Stimulated activated CD8-positive, alpha-beta memory T cell treated with anti-CD3 and anti-CD28 coated beads, Interleukin-7, amount 100 ng/mL, for 24 hours (primary cell): ENCODE measurements at regions not wholly inside any gene's neighbourhood (a gene's known extent, or its start where the extent isn't known, plus 50 kb on each side); places are given as distances from the start of the nearest gene placed in this dataset.

Experiments used
- DNase-seq: peaks from one replicate; pipeline ENCODE4 v3.0.0-alpha.2; 2020; ENCODE audit warnings: low read depth

DNA sequence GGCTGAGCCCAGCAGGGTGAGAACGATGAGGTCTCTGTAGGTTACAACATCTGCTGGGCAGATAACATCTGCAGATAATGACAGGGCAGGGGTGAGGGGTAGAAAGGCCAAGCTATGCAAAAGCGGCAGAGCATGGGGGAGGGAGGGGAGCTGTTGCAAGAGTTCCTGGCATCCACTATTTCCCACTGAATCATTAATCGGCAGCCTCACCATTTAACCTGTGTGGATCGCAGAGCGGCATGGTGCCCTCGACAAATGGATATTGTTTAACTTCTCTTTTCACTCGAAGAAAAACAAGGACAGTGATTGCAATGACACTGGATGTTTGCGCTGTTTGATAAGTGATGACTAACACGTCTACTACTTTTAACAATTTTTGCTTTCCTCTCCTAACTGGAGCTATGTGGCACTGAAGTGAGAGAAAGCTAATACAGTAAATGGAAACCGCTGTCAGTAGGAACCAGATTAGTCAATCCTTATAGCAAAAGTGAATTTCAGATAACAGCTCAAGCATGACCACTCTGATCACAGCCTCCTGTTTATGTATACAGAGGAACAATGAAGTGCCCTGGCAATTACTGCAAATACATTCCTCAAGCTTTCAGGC lies 381.5 kb downstream of the TFAP2A start:
- DNase-seq: no peak

DNA sequence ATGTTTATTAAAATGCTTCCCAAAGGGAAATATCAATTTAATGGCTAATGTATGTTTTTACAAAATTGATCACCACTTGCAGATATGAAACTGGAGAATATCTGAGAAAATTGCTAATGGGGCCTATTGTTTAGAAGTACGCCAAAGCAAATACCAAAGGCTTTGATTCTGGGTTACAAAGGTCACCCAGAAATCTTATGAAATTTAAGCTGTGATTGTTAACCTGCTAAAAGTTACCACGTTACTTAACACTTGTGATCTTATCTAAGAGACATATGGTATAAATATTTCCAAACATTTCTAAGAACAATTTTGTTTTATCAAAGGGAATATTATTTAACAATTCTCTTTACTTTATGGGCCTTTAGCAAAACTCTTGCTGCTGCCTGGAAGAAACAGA lies 383.3 kb downstream of the TFAP2A start:
- no peak for DNase-seq

DNA sequence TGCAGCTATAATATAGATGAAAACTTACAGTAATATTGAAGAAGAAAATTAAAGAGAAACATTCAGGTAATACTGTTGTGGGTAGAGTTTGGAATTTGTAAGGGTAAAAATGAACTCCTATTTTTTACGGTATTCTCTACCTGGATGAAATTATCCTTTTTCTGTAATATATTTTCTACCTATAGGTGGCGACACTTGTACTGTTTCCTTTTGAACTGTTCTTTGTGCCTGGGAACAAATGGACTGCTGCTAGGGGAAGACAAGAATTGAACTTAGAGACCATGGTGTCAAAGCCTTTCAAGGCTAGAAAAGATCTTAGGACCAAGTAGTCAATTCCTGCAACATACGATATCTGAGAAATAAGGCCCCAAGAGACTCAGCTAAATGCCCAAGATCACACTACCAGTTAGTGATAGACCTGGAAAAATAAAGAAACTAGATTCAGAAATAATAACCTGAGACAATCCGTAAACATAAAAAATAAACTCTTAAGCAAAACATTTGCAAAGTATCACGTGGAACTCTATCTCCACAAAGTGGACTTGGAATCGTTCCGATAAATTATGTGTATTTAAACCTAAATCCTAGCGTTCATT lies 383.8 kb downstream of the TFAP2A start:
- no peak for DNase-seq

DNA sequence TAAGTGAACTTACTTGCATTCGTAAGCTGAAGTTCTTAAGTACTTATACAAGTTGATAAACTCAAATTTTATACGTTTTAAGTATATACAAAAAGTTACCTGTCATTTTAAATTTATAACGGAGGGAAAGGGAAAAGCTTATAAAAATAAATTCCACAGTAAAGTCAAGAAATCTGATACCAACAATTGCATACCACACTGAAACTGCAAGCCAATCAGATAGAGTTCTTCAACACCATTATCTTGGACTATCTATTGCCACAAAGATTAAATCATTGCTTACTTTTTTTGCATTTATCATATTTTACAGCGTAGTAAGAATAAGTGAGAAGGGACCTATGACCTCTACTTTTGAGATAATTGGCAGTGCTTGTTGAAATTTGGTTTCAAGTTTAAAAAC lies 386.7 kb downstream of the TFAP2A start:
- DNase-seq: no peak

DNA sequence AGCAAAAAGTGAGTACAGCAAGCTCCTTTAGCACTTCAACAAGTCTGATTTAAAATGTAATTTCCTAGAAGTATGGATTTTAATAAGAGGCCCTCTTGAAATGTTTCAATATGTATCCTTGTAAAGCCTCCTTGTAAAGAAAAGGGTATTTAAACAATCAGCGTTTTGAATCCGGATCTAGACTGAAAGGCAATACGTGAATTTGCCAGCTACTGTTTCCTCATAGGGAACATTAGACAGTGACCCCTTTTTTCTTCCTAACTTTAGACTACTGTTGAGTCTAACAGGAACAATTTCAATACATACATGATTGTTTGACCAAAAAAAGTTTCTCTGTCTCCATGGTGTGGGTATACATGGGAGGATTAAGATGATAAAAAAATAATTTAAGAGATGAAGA lies 395.0 kb downstream of the TFAP2A start:
- DNase-seq: no peak

DNA sequence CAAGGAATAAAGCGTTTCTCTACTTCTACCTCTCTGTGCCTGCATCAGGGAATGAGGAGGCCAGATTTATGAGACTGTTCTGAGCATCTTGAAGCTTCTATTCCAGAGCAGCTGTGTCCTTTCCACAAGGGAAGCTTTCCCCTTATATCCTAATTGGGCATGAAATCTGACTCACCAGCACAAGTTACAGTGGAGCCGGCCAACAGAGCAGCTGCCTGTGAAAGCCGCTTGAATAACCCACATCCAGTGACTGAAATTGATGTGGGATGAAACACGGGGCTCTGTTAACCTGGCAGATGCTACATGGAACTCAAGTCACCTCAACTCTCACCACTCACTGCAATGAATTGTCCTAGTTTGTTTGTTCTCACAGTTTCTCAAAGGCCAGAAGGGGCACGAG lies 400.3 kb downstream of the TFAP2A start:
- DNase-seq: no peak

DNA sequence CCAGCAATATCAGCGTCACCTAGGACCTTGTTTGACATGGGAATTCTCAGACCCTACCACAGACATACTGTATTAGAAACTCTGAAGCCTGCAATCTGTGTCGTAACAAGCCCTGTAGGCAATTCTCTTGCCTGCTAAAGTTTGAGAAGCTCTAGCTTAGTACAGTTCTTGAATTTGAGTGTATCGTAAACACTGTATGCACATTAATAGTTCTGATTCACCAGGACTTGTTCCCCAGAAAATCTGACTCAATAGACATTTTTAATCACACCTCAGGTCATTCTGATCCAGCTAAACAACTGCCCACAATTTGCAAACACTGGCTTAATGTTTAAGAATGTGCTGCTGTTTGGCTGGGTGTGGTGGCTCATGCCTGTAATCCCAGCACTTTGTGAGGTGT lies 414.3 kb downstream of the TFAP2A start:
- DNase-seq: no peak

DNA sequence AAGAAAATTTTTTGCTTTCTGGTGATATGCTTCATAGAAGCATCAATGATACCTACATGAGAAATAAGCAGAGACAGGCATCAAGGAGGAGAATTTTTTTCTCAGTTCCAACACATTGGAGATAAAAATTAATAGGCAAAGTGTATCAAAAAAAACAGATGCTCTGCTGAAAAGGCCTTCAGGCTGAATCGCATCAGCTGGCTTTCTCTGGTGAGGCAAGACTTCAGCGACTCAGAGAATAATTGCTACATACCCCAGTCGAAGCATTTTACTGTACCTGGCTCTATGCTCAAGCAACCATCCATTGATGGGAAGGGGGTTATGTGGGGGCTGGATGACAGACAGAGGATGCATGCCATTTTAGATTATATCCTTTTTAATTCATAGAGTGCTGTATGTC lies 415.1 kb downstream of the TFAP2A start:
- DNase-seq: no peak

DNA sequence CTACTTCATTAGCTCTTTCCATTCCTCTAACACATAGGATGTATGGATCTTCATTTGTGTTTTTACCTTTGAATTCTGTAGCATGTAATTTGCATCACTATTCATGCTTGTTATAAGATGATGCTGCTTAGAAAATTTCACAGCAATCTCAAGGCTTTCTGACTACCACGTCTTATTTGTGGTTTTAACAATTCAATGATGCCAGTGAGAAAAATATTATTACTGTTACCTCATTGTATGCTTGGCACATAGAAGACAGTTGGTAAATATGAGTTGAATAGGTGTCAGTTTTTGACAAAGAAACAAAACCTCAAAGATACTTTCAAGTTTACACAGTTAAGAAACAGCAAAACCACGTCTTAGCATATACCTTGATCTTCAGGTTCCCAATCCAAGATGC lies 428.6 kb downstream of the TFAP2A start:
- DNase-seq: no peak

DNA sequence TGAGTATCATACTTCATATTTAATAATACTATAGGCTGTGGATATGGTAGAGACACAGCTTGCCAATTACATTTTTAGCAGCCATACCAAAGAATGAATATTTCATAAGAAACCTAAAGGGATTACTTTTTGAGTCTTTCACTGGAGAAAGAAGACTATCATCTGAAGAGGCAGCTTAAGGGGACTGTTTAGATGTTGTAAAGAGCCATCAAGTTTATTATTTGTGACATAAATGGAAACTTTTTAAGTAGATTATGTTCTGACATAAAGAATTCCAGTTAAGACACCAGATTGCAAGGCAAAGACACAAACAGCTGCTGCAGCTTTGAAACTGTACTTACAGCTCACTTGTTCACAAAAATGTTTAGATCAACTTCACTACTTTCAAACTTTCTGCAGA lies 429.4 kb downstream of the TFAP2A start:
- no peak for DNase-seq

DNA sequence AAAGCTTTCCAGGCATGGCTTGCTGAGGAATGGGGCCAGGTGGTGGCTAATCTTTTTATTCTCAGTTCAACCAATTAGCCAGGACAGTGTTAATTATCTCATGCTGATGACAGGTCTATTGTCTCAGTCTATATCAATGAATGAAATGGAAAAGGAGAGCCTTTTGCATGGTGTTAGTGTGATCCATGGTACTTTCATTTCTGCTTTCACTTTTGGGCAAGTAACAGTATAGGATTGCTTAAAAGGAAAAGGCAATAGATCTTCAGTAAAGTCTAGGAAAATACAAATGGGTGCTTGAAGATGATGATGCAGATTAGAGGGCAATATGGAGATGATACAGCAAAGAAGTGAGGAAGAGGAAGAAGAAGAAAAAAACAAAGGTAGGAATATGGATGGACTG lies 430.3 kb downstream of the TFAP2A start:
- DNase-seq: no peak

DNA sequence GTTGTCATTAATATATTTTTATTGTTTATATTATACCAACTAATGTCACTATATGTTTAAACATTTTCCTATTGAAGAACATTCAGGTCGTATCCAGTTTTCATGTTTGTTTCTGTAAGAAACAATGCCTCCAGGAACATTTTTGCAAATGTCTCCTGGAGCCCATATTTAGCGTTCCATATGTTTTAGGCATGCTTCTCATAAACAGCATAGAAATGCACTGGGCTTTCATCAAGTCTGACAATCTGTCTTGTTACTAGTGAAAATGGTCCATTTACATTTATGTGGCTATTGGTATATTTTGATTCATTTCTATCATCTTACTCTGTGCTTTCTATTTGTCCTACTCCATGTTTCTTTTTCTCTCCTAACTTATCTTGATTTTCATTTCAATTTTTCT lies 431.7 kb downstream of the TFAP2A start:
- DNase-seq: no peak

DNA sequence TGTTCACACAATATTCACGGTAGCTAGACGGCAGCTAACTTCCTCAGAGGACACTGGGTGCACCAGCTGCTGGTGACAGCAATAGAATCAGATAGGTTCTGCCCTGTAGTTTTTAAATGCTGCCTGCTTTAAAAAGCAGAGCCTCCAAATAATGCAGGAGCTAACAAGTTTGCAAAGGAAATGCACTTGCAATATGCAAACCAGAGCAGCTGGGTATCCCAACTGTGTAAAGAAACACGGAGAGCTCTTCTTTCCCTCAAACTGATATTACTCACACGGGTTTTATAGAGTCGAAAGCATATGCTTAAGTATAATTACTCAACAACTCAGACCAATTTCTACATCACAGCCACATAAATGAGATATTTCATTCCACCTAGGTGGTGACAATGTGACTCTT lies 432.7 kb downstream of the TFAP2A start:
- no peak for DNase-seq

DNA sequence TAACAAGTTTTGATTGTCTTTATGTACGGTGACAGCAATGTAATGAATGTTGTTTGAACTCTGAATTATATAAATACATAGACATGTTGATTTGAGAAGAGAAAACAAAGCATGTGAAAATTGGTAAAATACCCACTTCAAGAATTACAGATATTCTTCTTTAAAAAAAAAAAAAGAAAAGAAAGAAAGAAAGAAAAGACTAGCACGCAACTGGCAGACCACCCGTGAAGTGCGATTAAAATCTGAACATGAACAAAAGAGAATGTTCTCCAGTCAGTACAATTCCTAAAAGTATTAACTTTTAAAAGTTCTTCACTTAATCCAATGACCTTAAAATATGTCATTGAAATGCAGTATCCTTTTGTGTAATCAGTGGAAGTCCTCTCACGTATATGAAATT lies 434.9 kb downstream of the TFAP2A start:
- no peak for DNase-seq

DNA sequence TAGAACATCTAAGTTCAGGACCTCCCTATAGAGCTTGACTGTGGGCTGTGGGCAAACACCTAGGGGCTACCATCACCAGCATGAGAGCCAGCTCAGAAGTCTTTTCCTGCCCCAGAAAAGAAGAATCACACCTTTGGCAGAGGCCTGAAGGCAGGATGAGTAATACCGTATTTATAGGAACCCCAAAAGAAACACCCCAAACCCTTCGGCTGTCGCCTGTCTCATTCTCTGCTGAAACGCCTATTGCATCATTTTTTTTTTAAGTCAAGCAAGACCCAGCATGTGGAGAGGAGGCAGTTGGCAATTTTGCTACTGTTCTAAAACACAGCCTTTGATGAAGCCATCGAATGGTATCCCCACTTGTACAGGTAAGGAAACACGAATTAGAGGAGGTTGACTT lies 436.4 kb downstream of the TFAP2A start:
- no peak for DNase-seq

DNA sequence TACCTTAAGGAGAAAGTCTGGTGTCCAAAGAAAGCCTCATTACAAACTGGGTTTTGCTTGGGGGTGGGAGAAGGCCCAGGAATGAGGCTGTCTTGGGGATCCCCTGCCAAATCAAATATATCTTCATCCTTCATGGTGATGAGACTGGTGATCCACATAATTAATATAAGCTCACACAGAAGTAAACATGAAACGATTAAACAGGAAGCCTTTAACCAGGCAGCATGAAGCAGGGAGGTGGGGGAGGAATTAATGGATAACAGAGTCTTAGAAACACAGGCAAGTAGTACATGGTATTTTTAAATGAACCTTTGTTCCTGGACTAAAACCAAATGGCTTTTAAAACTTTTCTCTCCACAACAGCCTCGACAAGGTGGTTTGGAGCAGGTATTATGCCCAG lies 437.5 kb downstream of the TFAP2A start:
- no peak for DNase-seq

DNA sequence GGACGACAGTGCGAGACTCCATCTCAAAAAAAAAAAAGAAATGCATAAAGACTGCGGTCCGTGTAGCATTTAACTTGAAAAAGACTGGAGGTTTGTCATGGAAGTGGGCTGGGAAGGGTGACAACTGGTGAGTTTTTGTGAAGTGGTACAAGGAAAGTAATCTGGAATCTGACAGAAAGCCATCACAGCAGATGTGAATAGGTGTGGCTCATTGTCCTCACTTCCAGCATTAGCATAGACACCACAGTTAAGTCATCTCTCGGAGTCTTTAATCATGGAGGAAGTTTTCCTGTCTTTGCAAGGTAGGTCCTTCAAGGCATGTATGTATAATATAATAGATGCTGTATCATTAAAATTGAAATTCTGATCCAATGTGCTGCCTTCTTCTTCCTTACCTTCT lies 453.2 kb downstream of the TFAP2A start:
- DNase-seq: no peak

DNA sequence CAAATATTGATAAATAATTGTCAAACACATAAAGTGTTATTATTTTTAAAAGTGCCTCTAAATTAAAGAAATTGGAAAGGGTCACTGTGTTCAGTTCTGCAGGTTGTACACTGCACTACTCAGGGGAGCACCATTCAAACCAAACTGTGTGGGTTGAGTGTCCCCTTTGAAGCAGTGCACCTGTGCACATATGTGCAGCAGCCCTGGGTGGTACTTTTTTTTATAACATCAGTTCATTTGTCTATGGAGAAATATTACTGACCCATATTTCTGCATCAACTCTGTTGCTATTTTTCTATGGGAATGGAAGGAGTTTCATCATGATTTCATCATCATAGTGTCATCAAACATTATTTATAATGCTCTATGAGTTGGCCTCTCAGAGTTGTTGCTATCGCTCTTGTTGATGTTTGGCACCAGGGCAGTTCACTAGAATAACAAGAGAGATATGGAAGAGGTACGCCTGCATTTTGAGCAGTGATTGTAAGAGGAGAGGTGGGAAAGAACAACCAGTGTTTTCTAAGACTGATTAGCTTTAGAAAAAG lies 457.6 kb downstream of the TFAP2A start:
- DNase-seq: no peak

DNA sequence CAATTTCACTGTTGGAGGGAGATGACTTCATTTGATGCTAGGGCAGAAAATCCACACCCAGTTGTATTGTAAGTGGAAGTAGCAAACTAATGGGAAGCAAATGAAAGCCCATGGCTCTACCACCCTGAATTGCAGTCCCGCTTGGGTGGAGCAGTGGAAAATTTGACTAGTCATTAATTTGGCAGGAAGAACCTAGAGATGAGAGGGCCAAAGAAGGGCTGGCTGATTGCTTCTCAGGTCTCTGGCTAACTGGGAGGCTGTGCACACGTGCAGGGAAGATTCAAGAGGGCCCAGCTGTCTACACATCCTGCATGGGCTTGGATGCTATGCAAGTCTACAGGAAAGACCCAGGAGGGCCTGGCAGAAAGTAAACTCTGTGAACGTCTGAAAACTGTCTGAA lies 466.2 kb downstream of the TFAP2A start:
- no peak for DNase-seq

DNA sequence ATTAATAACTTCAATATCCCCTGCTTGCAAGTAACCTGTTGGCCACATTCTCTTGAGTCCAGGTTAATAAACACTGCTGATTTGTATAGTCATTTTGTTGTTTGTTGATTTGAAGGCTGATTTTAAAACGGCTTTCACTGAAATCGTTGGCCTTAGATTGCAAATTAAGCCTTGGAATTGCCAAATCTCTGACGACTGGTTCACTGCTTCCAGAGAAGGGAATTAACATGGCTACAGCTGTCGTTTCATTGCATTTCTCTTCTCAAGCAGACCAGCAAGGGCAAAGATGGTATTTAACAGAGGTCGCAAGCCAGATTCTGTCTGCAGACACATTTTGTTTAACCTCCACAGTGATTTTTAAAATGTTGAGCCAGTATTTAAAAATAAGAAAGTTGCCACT lies 470.9 kb downstream of the TFAP2A start:
- DNase-seq: no peak

DNA sequence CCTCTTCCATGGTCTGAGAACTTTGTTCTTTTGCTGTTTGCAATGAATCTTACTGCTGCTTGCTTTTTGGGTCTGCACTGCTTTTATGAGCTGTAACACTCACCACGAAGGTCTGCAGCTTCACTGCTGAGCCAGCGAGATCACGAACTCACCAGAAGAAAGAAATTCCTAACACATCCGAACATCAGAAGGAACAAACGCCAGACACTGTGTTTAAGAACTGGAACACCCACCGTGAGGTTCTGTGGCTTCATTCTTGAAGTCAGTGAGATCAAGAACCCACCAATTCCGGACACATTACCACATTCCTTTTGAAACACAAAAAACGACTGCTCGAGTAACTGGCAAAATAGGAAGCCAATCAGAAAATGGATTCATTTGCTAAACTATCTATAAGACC lies 471.8 kb downstream of the TFAP2A start:
- no peak for DNase-seq

DNA sequence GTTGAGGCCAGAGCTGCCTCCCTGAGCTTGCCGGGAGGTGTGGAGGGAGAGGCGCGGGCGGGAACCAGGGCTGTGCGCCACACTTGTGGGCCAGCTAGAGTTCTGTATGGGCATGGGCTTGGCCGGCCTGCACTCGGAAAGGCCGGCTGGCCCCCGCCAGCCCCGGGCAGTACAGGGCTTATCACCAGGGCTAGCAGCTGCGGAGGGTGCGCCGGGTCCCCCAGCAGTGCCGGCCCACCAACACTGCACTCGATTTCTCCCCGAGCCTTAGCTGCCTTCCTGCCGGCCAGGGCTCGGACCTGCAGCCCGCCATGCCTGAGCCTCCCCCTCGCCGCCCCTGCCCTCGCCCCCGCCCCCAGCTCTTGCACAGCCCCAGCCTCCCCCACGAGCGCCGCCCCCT lies 472.7 kb downstream of the TFAP2A start:
- no peak for DNase-seq

DNA sequence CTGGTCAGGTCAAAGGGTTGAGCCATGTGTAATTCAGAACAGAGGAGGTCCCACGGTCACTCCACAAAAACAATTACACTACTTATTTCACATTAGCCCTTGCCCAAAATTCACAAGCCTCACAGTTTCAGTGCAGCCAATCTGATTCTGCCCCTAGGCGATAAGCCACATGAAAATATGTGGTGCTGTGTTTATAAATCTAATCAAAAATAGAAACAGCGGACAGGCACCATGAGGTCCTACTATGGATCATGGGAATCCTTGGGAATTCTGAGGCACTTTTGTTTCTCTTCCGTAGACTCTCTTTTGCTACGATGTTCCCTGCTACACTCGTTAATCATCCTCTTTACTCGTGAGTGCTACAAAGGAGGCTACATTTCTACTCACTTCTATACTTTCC lies 476.1 kb downstream of the TFAP2A start:
- no peak for DNase-seq

DNA sequence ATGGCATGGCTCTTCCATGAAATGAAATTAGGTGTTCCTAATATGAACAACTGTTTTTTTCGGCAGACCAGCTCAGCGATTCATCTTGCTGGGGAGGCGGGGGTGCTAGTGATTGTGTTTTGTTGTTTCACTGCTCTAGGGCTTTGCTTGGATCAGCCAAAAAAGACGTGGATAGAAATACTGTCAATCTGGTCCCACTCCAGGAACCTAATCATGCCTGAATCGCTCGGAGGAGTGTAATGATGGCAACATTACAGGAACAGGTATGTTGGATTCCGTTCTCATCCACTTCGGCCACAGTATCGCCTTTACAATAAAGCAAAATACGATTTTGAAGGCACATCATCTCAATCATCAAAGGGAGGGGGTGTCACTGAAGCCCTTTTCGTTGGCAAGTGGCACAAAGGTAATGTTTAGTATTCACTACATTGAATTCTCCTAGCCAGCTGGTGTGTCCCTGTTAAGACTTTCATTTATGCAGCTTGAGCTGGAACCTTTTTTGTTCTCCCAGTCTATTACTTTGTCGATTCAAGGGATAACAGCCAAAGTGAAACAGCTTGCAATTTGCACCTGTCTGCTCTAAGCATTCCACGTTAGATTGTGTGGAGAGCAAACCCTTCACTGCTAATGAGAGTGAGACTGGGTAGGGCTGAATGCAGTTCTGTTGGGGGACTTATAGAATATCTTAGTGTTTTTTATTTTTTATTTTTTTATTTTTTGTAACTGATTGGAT lies 477.7 kb downstream of the TFAP2A start:
- no peak for DNase-seq
